Spleen (tissue), 11 donors: ENCODE measurements at regions not wholly inside any gene's neighbourhood (a gene's known extent, or its start where the extent isn't known, plus 50 kb on each side); places are given as distances from the start of the nearest gene placed in this dataset.

Experiments
- DNase-seq: peaks from one replicate; pipeline ENCODE4 v3.0.0-alpha.2; 2020
- H3K27ac ChIP-seq, 8 donors: fragments of 200-600 bp; sonication (generic) in 7 of 8; 1 replicate in 4 of 8; 2 replicates in 4 of 8; pipeline versions ENCODE4 v1.5.0 to v1.8.0; 2016 to 2021; ENCODE audit warnings: inconsistent platforms in 4 of 8, mild to moderate bottlenecking in 4 of 8, moderate library complexity in 1 of 8
- H3K27me3 ChIP-seq, 7 donors: fragments of 200-600 bp; sonication (generic) in 6 of 7; replicated peaks in 1 of 7; 1 replicate in 4 of 7; 2 replicates in 3 of 7; pipeline versions ENCODE4 v1.5.0 to v1.8.0; 2016 to 2021; ENCODE audit warnings: inconsistent platforms in 3 of 7, mild to moderate bottlenecking in 1 of 7
- H3K36me3 ChIP-seq, 6 donors: fragments of 200-600 bp; sonication (generic) in 5 of 6; 1 replicate in 4 of 6; 2 replicates in 2 of 6; pipeline versions ENCODE4 v1.5.0 to v1.8.0; 2016 to 2021; ENCODE audit warnings: inconsistent platforms in 2 of 6
- H3K4me1 ChIP-seq, 6 donors: fragments of 200-600 bp; sonication (generic) in 5 of 6; 1 replicate in 3 of 6; 2 replicates in 3 of 6; pipeline versions ENCODE4 v1.5.0 to v1.8.0; 2016 to 2021; ENCODE audit warnings: inconsistent platforms in 3 of 6
- H3K4me3 ChIP-seq, 8 donors: fragments of 200-600 bp; sonication (generic) in 7 of 8; 1 replicate in 4 of 8; 2 replicates in 4 of 8; pipeline versions ENCODE4 v1.5.0 to v1.8.0; 2016 to 2021; ENCODE audit warnings: inconsistent platforms in 4 of 8, mild to moderate bottlenecking in 4 of 8, moderate library complexity in 2 of 8
- H3K9me3 ChIP-seq, 8 donors: fragments of 200-600 bp; sonication (generic) in 7 of 8; 1 replicate in 4 of 8; 2 replicates in 4 of 8; pipeline versions ENCODE4 v1.5.0 to v1.8.0; 2016 to 2021; ENCODE audit warnings: inconsistent platforms in 4 of 8
- POLR2A ChIP-seq, 3 donors: fragments of 450-650 bp; IDR thresholded peaks; one replicate each; pipeline ENCODE4 v1.5.1; 2017; ENCODE audit warnings: antibody characterized with exemption in 3 of 3, mild to moderate bottlenecking in 1 of 3
- POLR2AphosphoS5 ChIP-seq, 3 donors: sonication (generic); formaldehyde crosslinking; IDR thresholded peaks; one replicate each; pipeline ENCODE4 v1.5.1; 2017; ENCODE audit warnings: antibody characterized with exemption in 3 of 3
- WGBS, 5 donors: extraction: QIAGEN DNeasy Blood & Tissue Kit in 3 of 5; methylation state at CpG; one replicate each; pipeline versions ENCODE4 v1.1.5 to v1.1.7; 2013 to 2018; 5-methylcytosine and 5-hydroxymethylcytosine counted together
- intact Hi-C: fragments of 100-400 bp; cut with DNase I; formaldehyde crosslinking; loops from one replicate; pipeline ENCODE4 v1.15.0; 2023; ENCODE audit warnings: low total_unique reads
- TF ChIP-seq, protein P1 (sequence below), 11 experiments: fragments of 200-600 bp in 7 of 11; fragments of 450-650 bp in 4 of 11; sonication (generic) in 4 of 11; IDR thresholded peaks in 8 of 11; conservative IDR thresholded peaks in 3 of 11; 1 replicate in 7 of 11; 2 replicates in 4 of 11; pipeline versions ENCODE4 v1.4.0 to v1.8.0; 2016 to 2021; ENCODE audit warnings: antibody characterized with exemption in 11 of 11, inconsistent platforms in 4 of 11, mild to moderate bottlenecking in 1 of 11
- donor health status: healthy with polysubstance abuse.
- donor health status: DM: no; HTN: no; CAD: no; lungs with moderate emphysema.
- donor health status: DM: no; HTN: no; CAD: no.
- donor health status: Bipolar disorder and iron deficiency.
- donor health status: healthy.
- donor health status: DM: no; HTN: no; CAD: no.
- donor health status: DM: yes; HTN: yes; CAD: no.

DNA sequence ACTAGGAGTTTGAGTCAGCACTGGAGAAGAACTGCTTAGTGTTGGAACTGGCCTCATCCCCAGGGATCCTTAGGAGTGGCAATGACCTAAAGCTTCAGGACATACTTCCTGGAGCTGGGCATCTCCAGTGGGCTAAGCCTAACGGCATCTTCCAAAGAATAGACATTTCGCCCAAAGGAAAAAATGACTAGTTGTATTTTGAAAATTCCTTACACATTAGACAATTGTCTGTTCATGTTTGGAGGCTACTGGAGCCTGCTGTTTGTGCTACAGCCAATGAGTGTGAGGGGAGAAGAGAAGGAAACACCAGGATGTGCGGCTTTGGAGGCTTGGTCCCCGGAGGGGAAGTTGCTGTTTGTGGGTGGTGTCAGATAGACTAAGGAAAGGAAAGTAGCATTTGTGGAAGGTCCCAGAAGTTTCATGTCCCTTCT is 77.6 kb downstream of the POLR2M start:
- Histone ChIP-seq H3K27ac (no peak overlapping the region), H3K36me3 (no peaks in the 10 kb centered on the region), H3K4me1 (no peaks in the 10 kb centered on the region), H3K27me3 (no peaks in the 10 kb centered on the region), H3K4me3 (no peak overlapping the region), H3K9me3 (no peaks in the 10 kb centered on the region)
- intact Hi-C loops = no loop called here
- 39 to 52% (median 45%) methylated on average over 4 of the region's 4 CpGs for WGBS, 5 donors
- DNase-seq = no peak
- TF ChIP-seq POLR2AphosphoS5 (IDR thresholded peaks at IDR 0.05) (no peak), POLR2A (IDR thresholded peaks at IDR 0.05) (no peak)
- TF ChIP-seq, protein P1, sequence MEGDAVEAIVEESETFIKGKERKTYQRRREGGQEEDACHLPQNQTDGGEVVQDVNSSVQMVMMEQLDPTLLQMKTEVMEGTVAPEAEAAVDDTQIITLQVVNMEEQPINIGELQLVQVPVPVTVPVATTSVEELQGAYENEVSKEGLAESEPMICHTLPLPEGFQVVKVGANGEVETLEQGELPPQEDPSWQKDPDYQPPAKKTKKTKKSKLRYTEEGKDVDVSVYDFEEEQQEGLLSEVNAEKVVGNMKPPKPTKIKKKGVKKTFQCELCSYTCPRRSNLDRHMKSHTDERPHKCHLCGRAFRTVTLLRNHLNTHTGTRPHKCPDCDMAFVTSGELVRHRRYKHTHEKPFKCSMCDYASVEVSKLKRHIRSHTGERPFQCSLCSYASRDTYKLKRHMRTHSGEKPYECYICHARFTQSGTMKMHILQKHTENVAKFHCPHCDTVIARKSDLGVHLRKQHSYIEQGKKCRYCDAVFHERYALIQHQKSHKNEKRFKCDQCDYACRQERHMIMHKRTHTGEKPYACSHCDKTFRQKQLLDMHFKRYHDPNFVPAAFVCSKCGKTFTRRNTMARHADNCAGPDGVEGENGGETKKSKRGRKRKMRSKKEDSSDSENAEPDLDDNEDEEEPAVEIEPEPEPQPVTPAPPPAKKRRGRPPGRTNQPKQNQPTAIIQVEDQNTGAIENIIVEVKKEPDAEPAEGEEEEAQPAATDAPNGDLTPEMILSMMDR (IDR thresholded peaks at IDR 0.05 in 8 of 11, conservative IDR thresholded peaks at IDR 0.05 in 3 of 11) = no peak

DNA sequence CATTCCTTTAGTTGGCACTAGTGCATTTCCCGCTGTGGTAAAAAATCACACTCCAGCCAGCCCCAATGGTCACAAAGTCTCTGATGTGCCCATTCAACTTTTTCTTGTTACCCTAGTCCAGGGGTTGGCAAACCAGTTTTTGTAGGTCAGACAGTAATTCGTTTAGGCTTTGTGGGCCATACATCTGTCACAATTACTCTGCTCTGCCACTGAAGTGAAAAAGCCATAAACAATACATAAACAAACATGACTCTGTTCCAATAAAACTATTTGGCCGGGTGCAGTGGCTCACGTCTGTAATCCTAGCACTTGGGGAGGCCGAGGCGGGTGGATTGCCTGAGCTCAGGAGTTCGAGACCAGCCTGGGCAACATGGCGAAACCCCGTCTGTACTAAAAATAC is 78.5 kb downstream of the POLR2M start:
- Histone ChIP-seq H3K4me1 (no peaks in the 10 kb centered on the region), H3K9me3 (no peaks in the 10 kb centered on the region), H3K36me3 (no peaks in the 10 kb centered on the region), H3K4me3 (no peak overlapping the region), H3K27me3 (no peaks in the 10 kb centered on the region), H3K27ac (no peak overlapping the region)
- TF ChIP-seq POLR2AphosphoS5 (IDR thresholded peaks at IDR 0.05) = no peak
- TF ChIP-seq, protein P1 (IDR thresholded peaks at IDR 0.05 in 8 of 11, conservative IDR thresholded peaks at IDR 0.05 in 3 of 11) = no peak
- TF ChIP-seq POLR2A (IDR thresholded peaks at IDR 0.05) = no peak
- DNase-seq = no peak
- 78 to 90% (median 81%) methylated on average over 9 of the region's 9 CpGs for WGBS, 5 donors
- intact Hi-C loops = no loop called here

GRCh38 chr15:57785959-57786358 is 79.4 kb downstream of the POLR2M start:
- Histone ChIP-seq H3K36me3 (no peaks in the 10 kb centered on the region), H3K9me3 (no peaks in the 10 kb centered on the region), H3K4me3 (no peak overlapping the region), H3K27me3 (no peaks in the 10 kb centered on the region), H3K4me1 (no peaks in the 10 kb centered on the region), H3K27ac (no peak overlapping the region)
- intact Hi-C loops = no loop called here
- TF ChIP-seq POLR2AphosphoS5 (IDR thresholded peaks at IDR 0.05) (no peak), POLR2A (IDR thresholded peaks at IDR 0.05) (no peak)
- TF ChIP-seq, protein P1 (IDR thresholded peaks at IDR 0.05 in 8 of 11, conservative IDR thresholded peaks at IDR 0.05 in 3 of 11) = no peak
- WGBS, 5 donors = 71 to 86% (median 80%) methylated on average over 3 of the region's 3 CpGs
- DNase-seq = no peak

GRCh38 chr15:57789225-57789624 is 82.7 kb downstream of the POLR2M start:
- H3K27ac ChIP-seq = no peak overlapping the region

More at GRCh38 chr15:57789225-57789624, 82.7 kb downstream of the POLR2M start:
- DNase-seq = no peak
- Histone ChIP-seq H3K4me3 (no peak overlapping the region), H3K36me3 (no peaks in the 10 kb centered on the region), H3K27me3 (no peaks in the 10 kb centered on the region), H3K4me1 (no peaks in the 10 kb centered on the region), H3K9me3 (no peaks in the 10 kb centered on the region)
- TF ChIP-seq, protein P1 (IDR thresholded peaks at IDR 0.05 in 8 of 11, conservative IDR thresholded peaks at IDR 0.05 in 3 of 11) = no peak
- no peak for TF ChIP-seq POLR2A (IDR thresholded peaks at IDR 0.05)
- TF ChIP-seq POLR2AphosphoS5 (IDR thresholded peaks at IDR 0.05) = no peak
- intact Hi-C loops = no loop called here
- WGBS, 5 donors = 66 to 73% (median 71%) methylated on average over 2 of the region's 2 CpGs
